ENCODE measurements at regions not wholly inside any gene's neighbourhood (a gene's known extent, or its start where the extent isn't known, plus 50 kb on each side); places are given as distances from the start of the nearest gene placed in this dataset.
A peak's percentile ranks its signal among the peaks of the same experiment; 100 is the strongest.

GRCh38 chrY:15402451-15402850 lies 878.1 kb downstream of the NLGN4Y start:
- no peak for DNase-seq (ENCODE audit: low read depth in 3 of 3)

GRCh38 chrY:15404551-15404950 lies 880.2 kb downstream of the NLGN4Y start:
- DNase-seq (ENCODE audit: low read depth in 3 of 3): no peak

GRCh38 chrY:15415165-15415564 lies 890.8 kb downstream of the NLGN4Y start:
- no peak for DNase-seq (ENCODE audit: low read depth in 3 of 3)

- no peak for DNase-seq (ENCODE audit: low read depth in 3 of 3)
These were observed 894.3 kb downstream of the NLGN4Y start for GRCh38 chrY:15418613-15419012.

- DNase-seq (ENCODE audit: low read depth in 3 of 3): no peak
These were observed 900.4 kb downstream of the NLGN4Y start for GRCh38 chrY:15424665-15425132.

GRCh38 chrY:15440021-15440695 lies 915.8 kb downstream of the NLGN4Y start:
- DNase-seq (ENCODE audit: low read depth in 3 of 3): no peak

- DNase-seq (ENCODE audit: low read depth in 3 of 3): no peak
These were observed 916.5 kb downstream of the NLGN4Y start for GRCh38 chrY:15440696-15441408.

GRCh38 chrY:15441878-15442277 lies 917.5 kb downstream of the NLGN4Y start:
- DNase-seq (ENCODE audit: low read depth in 3 of 3): no peak

- DNase-seq (ENCODE audit: low read depth in 3 of 3): no peak
These were observed 921.5 kb downstream of the NLGN4Y start for GRCh38 chrY:15445871-15446270.

- DNase-seq (ENCODE audit: low read depth in 3 of 3): no peak
These were observed 922.5 kb downstream of the NLGN4Y start for GRCh38 chrY:15446861-15447260.

- no peak for DNase-seq (ENCODE audit: low read depth in 3 of 3)
These were observed 923.6 kb downstream of the NLGN4Y start for GRCh38 chrY:15447959-15448358.

- no peak for DNase-seq (ENCODE audit: low read depth in 3 of 3)
These were observed 931.0 kb downstream of the NLGN4Y start for GRCh38 chrY:15455133-15455937.

- DNase-seq (ENCODE audit: low read depth in 3 of 3): peak; percentile 25 to 70 (median 49)
These were observed 931.7 kb downstream of the NLGN4Y start for GRCh38 chrY:15455980-15456469.

GRCh38 chrY:15456491-15456890 lies 932.2 kb downstream of the NLGN4Y start:
- no peak for DNase-seq (ENCODE audit: low read depth in 3 of 3)

- DNase-seq (ENCODE audit: low read depth in 3 of 3): no peak
These were observed 933.4 kb downstream of the NLGN4Y start for GRCh38 chrY:15457682-15458081.

GRCh38 chrY:15458426-15458825 lies 934.1 kb downstream of the NLGN4Y start:
- no peak for DNase-seq (ENCODE audit: low read depth in 3 of 3)

- no peak for DNase-seq (ENCODE audit: low read depth in 3 of 3)
These were observed 941.6 kb downstream of the NLGN4Y start for GRCh38 chrY:15465880-15466279.

GRCh38 chrY:15466891-15467290 lies 942.6 kb downstream of the NLGN4Y start:
- DNase-seq (ENCODE audit: low read depth in 3 of 3): no peak

- DNase-seq (ENCODE audit: low read depth in 3 of 3): no peak
These were observed 943.8 kb downstream of the NLGN4Y start for GRCh38 chrY:15468091-15468490.

- no peak for DNase-seq (ENCODE audit: low read depth in 3 of 3)
These were observed 947.0 kb downstream of the NLGN4Y start for GRCh38 chrY:15471371-15471770.

- DNase-seq (ENCODE audit: low read depth in 3 of 3): no peak
These were observed 954.1 kb downstream of the NLGN4Y start for GRCh38 chrY:15478348-15478963.

GRCh38 chrY:15500536-15500935 lies 976.2 kb downstream of the NLGN4Y start:
- no peak for DNase-seq (ENCODE audit: low read depth in 3 of 3)

Measured in stimulated activated CD4-positive, alpha-beta T cell treated with anti-CD3 and anti-CD28 coated beads, TNF-alpha, amount 100 ng/mL, for 24 hours (primary cell).